Tibial nerve (tissue), 4 donors: ENCODE measurements at regions not wholly inside any gene's neighbourhood (a gene's known extent, or its start where the extent isn't known, plus 50 kb on each side); places are given as distances from the start of the nearest gene placed in this dataset.

Experiments
- EP300 ChIP-seq, 2 donors: sonication (generic); formaldehyde crosslinking; IDR thresholded peaks; one replicate each; pipeline ENCODE4 v1.6.1; 2017; ENCODE audit warnings: antibody characterized with exemption in 2 of 2, mild to moderate bottlenecking in 1 of 2
- POLR2A ChIP-seq, 2 donors: fragments of 450-650 bp; IDR thresholded peaks; one replicate each; pipeline ENCODE4 v1.6.1; 2017; ENCODE audit warnings: antibody characterized with exemption in 2 of 2, mild to moderate bottlenecking in 2 of 2, moderate library complexity in 2 of 2
- TF ChIP-seq, protein P1 (sequence below), 5 experiments: fragments of 200-600 bp in 3 of 5; fragments of 450-650 bp in 2 of 5; sonication (generic) in 3 of 5; IDR thresholded peaks; one replicate each; pipeline ENCODE4 v1.5.1; 2016 to 2019; ENCODE audit warnings: antibody characterized with exemption in 5 of 5, mild to moderate bottlenecking in 3 of 5, moderate library complexity in 2 of 5

DNA sequence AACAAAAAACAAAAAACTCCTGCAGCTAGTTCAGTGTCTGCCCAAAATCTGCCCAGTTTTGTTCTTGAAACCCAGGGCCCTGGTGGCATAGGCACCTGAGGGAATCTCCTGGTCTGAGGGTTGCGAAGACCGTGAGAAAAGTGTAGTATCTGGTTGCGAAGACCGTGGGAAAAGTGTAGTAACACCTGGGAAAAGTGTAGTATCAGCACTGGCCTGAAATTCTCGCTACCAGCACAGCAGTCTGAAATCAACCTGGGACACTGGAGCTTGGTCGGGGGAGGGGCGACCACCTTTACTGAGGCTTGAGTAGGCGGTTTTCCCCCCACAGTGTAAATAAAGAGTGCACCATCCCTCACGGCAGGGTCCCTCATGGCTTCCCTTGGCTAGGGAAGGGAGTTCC, 82.5 kb upstream of the SP4 start:
- TF ChIP-seq, protein P1, sequence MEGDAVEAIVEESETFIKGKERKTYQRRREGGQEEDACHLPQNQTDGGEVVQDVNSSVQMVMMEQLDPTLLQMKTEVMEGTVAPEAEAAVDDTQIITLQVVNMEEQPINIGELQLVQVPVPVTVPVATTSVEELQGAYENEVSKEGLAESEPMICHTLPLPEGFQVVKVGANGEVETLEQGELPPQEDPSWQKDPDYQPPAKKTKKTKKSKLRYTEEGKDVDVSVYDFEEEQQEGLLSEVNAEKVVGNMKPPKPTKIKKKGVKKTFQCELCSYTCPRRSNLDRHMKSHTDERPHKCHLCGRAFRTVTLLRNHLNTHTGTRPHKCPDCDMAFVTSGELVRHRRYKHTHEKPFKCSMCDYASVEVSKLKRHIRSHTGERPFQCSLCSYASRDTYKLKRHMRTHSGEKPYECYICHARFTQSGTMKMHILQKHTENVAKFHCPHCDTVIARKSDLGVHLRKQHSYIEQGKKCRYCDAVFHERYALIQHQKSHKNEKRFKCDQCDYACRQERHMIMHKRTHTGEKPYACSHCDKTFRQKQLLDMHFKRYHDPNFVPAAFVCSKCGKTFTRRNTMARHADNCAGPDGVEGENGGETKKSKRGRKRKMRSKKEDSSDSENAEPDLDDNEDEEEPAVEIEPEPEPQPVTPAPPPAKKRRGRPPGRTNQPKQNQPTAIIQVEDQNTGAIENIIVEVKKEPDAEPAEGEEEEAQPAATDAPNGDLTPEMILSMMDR (IDR thresholded peaks at IDR 0.05): no peak
- TF ChIP-seq POLR2A (IDR thresholded peaks at IDR 0.05) (no peak), EP300 (IDR thresholded peaks at IDR 0.05) (no peak)
